NCI-H345 treated with DMSO at 0.1 percent for 48 hours (cell line): ENCODE measurements at regions not wholly inside any gene's neighbourhood (a gene's known extent, or its start where the extent isn't known, plus 50 kb on each side); places are given as distances from the start of the nearest gene placed in this dataset.

Experiments used
- DNase-seq: peaks from one replicate; lab custom pipeline; 2025; ENCODE audit not compliant: unreplicated experiment; lab: John Stamatoyannopoulos, UW

DNA sequence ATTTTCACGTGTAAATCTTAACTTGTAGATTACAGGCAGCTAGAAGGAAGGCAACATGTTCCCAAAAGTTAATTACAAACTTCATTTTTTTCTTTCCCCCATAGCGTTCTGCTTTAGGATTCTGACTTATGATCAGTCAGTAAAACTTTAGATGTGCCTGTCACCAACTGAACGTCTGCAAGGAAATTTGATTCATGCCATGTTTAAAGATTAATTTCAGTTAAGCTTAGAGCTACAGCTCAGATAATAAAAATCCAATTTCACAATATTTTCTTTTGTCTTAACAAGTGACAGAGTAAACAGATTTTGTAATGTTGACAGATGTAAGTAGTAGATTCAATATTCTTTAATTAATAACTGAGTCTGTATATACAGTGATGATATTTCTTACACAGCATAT lies 253.1 kb downstream of the NFKBIZ start:
- DNase-seq, result no peak

DNA sequence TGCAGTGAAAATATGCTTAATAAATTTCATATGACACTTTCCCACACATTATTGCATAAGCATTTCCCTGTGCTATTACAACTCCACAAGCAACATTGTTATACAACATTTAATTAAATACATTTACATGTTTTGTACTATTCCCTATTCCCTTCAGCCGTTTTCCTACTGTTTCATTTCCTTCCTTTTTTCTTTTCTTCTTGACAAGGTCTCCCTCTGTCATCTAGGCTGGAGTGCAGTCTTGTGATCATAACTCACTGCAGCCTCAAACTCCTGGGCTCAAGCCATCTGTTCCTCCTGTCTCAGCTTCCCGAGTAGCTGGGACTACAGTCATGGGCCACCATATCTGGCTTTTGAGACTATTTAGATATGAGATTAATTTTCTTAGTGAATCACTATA lies 254.7 kb downstream of the NFKBIZ start:
- no peak for DNase-seq

DNA sequence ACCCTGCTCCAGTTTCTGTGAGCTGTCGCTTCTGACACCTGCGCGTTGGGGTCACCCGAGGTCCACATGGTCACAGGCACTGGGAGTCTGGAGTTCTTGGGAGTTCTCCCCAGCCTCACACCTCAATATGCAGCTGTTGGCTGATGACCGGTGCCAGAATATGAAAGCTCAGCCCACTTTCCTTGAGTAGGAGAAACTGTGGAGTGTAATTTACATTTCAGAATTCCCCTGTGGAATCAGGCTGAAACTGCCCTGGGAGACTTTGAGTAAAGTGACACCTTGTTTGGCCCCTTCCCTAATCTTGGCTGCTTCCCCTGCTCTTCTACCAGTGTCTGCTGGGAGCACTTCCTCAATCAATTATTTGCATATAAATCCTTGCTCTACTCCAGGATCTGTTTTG lies 255.9 kb downstream of the NFKBIZ start:
- DNase-seq, result no peak

DNA sequence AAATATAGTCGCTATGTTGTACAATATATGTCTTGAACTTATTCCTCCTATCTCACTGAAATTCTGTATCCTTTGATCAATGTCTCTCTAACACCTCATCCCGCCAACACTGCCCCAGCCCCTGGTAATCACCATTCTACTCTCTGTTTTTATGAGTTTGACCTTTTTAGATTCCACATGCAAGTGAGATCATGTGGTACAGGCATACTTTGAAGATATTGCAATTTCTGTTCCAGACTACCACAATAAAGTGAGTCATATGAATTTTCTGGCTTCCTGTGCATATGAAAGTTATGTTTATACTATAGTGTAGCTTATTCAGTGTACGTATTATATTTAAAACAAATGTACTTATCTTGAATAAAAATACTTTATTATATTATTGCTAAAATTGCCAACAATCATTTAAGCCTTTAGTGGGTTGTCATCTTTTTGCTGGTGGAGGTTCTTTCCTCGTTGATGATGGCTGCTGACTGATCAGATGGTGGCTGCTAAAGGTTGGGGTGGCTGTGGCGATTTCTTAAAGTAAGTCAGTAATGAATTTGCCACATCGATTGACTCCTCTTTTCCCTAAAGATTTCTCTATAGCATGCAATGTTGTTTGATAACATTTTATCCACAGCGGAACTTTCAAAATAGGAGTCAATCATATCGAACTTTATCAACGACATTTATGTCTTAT lies 257.2 kb downstream of the NFKBIZ start:
- DNase-seq, result no peak

DNA sequence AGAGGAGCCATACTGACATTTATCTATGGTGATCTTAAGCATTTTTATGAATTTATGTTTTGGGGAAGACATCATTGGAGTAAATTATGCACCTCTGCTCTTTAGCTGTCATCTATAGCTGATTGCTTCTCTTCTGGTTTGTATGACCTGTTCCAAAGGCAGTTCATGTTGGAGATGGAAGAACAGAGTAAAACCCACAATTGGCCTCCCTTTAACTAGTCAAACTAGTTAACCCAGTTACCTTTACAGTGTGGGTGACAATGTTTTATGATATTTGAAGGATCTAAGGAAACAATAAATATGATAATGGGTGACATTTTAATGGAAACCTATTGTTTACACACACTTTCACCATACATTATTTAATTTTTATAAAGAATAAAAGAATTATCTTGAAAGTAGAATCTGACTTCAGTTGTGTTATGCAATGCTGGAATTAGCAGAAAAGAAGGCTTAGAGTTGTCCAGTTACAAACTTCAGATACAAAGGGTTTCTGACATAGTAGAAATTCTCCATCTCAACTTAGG lies 263.5 kb downstream of the NFKBIZ start:
- no peak for DNase-seq

DNA sequence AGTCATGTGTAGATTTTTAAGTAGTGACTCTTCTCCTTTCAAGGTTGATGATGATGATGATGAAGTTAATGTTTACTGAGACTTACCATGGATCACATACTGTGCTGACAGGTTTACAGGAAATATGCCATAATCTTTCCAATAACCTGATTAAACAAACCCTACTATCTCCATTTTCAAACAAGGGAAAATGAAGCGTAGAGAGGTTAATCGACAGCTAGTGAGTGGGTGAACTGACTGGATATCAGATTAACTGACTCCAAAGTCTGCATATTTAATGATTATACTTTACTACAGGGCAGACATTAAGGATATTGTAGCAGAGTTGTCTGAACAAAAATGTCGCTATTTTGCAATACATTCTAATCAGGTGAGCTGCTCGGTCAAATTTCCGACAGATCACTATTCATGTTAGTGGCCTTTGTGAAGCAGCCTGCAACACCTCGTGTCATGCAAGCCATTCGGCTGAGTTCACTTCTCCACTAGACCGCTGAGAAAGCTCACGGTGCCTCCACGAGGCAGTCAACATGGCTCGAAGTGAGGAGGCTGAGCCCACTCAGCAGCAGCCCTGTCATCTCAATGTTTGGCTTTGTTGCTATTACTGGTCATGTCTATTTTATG lies 264.2 kb downstream of the NFKBIZ start:
- DNase-seq, result no peak

DNA sequence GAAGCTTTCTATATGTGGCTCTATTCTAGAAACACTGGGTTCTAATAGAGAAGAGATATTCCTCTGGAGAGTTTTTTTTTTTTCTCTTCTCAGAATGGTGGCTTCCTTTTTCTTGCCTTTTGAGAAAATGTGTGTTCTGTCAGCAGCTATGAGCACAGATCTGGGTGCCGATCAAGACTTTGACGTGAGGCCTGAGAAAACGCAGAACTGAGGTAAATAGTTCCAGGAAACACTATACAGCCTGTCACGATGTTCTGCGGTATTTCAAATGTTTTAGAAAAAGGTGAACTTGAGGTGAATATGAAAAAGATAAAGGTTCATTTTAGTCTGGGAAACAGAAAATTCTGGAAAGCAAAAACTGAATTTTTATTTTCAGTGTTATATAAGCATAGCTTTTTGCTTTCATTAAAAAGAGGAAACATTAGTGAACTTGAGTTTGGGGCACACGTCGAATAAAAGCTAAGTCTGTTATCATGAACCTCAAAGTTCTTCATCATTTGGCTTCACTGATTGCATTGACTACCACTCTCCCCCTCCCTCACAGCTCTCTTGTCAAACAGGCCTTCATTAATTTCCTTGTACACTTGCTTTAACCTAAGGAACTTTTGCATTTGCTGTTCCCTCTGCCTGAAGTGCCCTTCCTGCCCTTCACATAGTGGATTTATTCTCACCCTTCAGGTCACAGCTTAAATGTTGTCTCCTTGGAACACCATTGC lies 265.1 kb downstream of the NFKBIZ start:
- no peak for DNase-seq

DNA sequence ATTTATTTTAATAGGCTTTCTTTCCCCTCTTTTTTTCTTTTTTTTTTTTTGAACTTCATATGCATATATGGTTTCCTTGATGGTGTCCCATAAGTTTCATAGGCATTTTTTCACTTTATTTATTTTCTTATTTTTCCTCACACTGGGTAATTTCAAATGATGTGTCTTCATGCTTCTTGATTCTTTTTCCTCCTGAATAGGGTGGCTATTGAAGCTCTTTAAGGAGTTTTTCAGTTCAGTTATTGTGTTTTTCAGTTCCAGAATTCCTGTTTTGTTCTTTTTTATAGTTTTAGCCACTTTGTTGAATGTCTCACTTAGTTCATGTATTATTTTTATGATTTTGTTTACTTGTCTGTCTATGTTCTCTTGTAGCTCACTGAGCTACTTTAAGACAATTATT lies 273.2 kb downstream of the NFKBIZ start:
- DNase-seq, result no peak

DNA sequence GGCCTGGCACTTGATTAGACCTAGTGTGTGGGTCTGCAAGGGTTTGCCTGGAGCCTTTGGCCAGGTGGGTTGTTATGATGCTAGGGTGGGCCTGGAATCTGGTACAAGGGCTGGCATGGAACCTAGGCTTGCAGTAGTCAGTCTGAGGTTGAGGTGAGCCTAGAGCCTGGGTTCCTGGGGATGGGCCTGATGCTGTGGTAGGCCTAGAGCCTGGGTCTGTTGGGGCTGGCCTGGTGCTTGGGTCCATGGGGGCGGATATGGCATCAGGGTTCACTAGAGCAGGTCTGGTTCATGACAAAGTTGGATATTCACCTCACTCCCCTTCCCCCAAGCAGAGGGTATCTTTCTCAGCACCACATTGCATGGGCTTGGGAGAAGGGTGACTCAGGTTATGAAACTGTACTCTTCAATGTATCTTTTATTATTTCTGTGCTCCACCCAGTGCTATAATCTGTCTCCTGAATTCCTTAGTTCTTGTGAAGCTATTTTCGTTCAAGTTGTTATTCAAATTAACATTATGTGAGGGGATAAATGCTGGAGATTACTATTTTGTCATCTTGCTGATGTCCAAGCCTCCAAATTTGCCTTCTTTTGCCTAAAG lies 274.4 kb downstream of the NFKBIZ start:
- DNase-seq, result no peak

DNA sequence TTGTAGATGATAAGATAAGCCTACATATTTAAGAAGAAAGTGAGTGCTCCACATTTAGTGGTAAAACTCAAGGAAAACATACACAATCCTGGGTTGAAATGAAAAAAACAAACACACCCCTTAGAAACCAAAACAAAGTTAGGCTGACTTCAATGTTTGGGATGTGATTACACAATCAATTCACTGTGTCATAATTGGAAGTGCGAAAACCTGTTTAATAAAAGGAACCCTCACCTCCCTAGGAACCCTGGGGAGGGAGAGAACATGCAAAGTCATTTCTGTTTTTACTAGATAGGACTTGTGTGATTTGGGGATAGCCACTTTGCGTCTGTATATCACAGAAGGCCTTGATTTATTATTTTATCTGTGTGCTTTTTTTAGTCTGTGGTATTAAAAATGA lies 275.0 kb downstream of the NFKBIZ start:
- DNase-seq, result no peak

DNA sequence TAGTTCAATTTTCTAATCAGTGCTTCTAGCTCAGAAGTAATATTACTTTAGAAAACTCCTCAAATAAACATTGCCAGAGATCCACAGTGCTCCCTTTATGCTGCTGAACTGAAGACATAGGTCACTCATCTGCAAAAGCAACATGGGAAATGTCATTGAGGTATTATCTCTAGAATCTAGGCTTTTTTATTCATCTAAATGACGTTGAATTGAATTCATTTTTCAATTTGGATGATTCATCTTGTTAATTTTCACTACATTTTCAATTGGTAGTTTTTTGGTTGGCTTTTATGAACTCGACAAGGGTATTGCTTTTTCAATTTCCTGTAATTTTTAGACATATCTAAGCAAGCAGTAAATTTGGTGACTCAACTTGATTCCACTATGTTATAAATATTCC lies 275.4 kb downstream of the NFKBIZ start:
- DNase-seq, result no peak

DNA sequence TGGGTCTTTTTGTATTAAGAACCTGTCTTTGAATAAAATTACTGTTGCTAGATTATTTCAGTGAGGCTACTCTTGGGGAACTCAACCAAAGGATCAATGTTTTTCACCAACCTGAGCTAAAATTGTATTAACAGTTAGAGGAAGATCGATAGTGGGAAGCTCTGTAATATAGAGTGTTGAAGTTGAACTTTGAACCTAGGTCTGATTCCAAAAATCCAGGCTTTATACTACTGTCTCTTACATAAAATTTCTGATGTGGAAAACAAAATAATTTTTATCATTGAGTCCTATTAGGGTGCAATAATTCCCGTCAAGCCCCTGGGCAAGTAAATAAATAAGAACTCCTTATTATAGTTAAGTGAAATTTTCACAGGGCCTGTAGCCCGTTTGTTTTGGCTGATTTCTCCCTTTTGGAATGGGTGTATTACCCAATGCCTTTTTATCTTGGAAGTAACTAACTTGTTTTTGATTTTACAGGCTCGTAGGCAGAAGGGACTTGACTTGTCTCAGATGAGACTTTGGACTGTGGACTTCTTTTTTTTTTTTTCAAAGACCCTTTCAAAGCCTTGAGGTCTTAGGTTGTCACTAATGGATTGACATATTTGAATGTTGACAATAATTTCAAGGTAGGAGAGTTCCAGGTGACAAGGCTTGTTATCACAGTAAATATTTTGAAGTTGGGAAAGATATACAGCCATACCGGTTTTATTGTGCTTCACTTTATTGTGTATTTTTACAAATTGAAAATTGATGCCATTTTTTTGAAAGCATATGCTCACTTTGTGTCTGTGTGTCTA lies 276.1 kb downstream of the NFKBIZ start:
- no peak for DNase-seq

DNA sequence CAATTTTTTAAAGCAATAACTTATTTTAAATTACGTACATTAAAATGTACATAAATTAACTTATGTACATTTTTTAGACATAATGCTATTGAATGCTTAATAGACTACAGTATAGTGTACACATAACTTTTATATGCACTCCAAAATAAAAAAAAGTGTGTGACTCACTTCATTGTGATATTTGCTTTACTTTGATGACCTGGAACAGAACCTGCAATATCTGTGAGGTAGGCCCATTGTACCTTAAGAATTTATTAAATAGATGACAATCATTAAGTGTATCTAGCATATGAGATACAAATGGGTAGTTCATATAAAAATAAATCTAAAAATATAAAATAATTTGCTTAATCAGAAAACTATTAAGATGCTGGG lies 276.7 kb downstream of the NFKBIZ start:
- DNase-seq, result no peak

DNA sequence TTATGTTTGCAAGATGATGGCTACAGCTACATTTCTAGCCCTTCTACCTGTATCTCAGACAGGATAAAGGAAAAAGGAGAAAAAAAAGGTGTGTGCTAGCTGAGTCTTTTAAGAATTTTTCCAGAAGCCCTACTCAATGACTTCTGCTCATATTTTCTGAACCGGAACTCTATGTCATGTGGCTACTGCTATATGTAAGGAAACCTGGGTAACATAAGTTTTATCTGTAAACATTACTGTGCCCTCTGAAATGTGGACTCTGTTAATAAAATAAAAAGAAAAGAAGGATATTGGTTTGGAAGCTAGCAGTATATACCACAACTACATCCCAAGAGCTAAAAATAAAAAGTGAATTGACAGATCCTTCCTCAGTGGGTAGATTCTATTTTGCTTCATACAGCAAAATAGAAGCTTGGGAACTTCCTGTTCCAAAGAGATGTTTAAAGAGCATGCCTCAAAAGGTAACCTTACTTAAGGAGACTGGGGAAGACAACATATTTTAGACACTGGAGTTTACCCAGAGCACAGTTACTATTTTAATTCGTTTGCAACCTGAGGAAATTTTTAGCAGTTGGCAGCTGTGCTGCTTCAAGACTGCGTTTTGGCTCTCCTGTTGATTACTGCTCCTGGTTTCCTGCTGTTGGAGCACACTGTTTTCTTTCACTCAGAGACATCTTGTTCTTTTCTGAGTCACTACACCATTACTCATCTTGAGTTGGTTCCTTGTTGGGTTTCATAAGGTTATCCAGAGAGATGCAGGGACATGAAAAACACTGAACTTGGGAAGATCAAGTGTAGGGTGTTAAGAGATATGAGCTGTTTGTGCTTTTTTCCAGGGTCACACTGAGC lies 280.7 kb downstream of the NFKBIZ start:
- DNase-seq, result no peak

DNA sequence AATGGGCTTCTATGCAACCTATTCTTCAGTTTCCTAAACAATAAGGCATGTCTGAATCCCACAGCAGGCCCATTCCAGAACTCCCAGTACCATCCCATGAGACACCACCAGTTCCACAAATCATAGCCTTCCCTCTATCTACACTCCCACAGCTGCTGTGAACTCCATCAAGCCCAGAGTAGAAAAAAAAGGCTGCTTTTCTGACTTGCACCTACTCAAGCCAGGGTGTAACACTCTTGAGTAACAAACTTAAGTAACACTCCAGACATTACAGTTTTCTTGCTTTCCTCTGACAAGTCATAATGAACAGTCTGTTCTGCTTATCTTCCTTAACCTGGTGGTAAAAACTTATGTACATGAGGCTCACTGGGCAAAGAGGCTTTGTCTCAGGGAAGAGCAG lies 283.1 kb downstream of the NFKBIZ start:
- DNase-seq, result no peak

DNA sequence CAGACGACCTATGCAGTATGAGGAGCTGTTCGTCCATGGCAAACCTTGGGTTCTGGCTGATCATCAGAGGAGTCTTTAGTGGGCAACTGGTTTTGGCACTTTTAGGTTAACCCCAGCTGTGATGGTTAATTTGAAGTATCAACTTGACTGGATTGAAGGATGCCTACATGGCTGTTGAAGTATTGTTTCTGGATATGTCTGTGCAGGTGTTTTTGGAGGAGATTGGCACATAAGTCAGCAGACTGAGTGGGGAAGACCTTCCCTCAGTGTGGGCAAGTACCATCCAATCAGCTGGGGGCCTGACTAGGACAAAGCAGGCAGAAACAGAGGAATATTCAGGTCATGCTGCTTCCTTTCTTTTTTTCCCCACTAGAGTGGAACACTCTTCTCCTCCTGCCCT lies 284.1 kb downstream of the NFKBIZ start:
- DNase-seq, result no peak

DNA sequence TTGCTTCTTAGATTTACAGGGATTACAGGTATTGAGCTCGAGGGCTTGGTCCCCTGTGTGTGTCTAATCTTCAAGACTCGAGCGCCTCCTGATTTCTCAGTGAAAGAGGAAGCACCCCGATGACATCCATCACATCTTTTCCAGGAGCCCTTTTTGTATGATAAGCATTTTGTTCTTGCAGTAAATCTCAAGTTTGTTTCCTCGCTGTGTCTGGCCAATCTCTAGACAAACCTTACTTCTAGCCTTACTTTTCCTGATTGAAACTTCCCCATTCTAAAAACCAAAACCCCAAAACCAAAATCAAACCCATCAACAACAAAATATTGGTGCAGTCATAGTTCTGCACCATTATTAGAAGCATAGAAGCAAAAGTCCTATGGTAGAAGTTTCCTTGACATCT lies 286.0 kb downstream of the NFKBIZ start:
- DNase-seq, result no peak

DNA sequence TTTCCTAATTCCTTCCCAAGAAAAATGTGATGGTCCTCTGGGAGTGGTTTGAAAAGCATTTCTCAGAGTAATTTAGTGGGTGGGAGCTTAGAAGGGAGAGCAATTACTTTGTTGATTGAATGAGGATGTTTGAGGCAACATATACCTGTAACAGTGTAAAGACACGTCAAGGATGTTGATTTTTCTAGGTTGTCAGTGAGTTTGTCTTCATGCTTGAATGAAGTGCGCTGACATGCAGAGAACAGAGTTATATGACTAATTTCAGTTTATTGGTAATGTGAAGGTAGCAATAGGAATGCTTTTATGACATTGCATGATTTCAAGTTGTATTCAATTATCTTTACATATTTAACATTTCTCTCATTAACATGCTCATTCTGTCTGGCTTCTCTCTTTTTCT lies 286.9 kb downstream of the NFKBIZ start:
- no peak for DNase-seq

DNA sequence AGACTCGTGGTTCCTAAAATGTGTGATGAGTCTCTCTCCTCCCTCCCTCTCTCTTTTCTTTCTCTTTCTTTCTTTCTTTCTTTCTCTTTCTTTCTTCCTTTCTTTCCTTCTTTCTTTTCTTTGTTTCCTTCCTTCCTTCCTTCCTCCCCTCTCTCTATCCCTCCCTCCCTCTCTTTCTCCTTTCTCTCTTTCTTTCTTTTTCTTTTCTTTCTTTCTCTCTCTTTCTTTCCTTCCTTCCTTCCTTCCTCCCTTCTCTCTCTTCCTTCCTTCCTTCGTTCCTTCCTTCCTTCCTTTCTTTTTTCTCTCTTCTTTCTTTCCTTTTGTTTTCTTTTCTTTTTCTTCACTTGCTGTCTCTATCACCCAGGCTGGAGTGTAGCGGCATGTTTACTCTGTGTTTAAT lies 290.8 kb downstream of the NFKBIZ start:
- DNase-seq, result no peak
